Neural cell (in vitro differentiated cells): ENCODE measurements at regions not wholly inside any gene's neighbourhood (a gene's known extent, or its start where the extent isn't known, plus 50 kb on each side); places are given as distances from the start of the nearest gene placed in this dataset.

Experiments
- H2AFZ ChIP-seq: fragments of 200-600, 300-800 bp; sonication (generic), shearing (Covaris generic); 2 replicates; pipeline ENCODE4 v1.6.0; 2014; ENCODE audit warnings: low read depth, mild to moderate bottlenecking, antibody characterized with exemption, low read length, moderate library complexity
- H3F3A ChIP-seq: fragments of 200-600 bp; shearing (Covaris generic); 2 replicates; pipeline ENCODE4 v1.6.1; 2016; ENCODE audit warnings: mild to moderate bottlenecking, moderate library complexity, mixed read lengths, antibody characterized with exemption, low read length; ENCODE audit not compliant: insufficient read depth, poor library complexity, severe bottlenecking
- H3K27ac ChIP-seq: fragments of 200-600, 300-800 bp; sonication (generic), shearing (Covaris generic); 2 replicates; pipeline ENCODE4 v1.5.1; 2014; ENCODE audit warnings: mild to moderate bottlenecking, low read length, moderate library complexity
- H3K27me3 ChIP-seq: fragments of 300-800, 200-600 bp; sonication (generic), shearing (Covaris generic); 2 replicates; pipeline ENCODE4 v1.6.0; 2014; ENCODE audit warnings: mild to moderate bottlenecking, low read depth, low read length, moderate library complexity; ENCODE audit not compliant: insufficient read depth
- H3K36me3 ChIP-seq: fragments of 300-800, 200-600 bp; sonication (generic), shearing (Covaris generic); 2 replicates; pipeline ENCODE4 v1.5.1; 2014; ENCODE audit warnings: mild to moderate bottlenecking, antibody characterized with exemption, low read length, moderate library complexity; ENCODE audit not compliant: insufficient read depth
- H3K4me2 ChIP-seq: fragments of 300-800, 200-600 bp; sonication (generic), shearing (Covaris generic); 2 replicates; pipeline ENCODE4 v1.6.0; 2014; ENCODE audit warnings: mild to moderate bottlenecking, low read length
- H3K4me3 ChIP-seq: fragments of 300-800, 200-600 bp; sonication (generic), shearing (Covaris generic); 2 replicates; pipeline ENCODE4 v1.5.1; 2014; ENCODE audit warnings: mild to moderate bottlenecking, low read length, moderate library complexity
- H3K79me2 ChIP-seq: fragments of 200-600 bp; shearing (Covaris generic); replicated peaks from 2 replicates; pipeline ENCODE4 v1.6.0; 2014; ENCODE audit warnings: mild to moderate bottlenecking, low read length, moderate library complexity; ENCODE audit not compliant: insufficient read depth
- H3K9ac ChIP-seq: fragments of 300-800, 200-600 bp; sonication (generic), shearing (Covaris generic); 2 replicates; pipeline ENCODE4 v1.6.1; 2016; ENCODE audit warnings: mild to moderate bottlenecking, low read length, mixed read lengths
- H3K9me2 ChIP-seq: fragments of 200-600 bp; shearing (Covaris generic); 2 replicates; pipeline ENCODE4 v1.6.1; 2016; ENCODE audit warnings: mild to moderate bottlenecking, low read length, mixed read lengths; ENCODE audit not compliant: insufficient read depth
- H3K9me3 ChIP-seq: fragments of 200-600, 300-800 bp; sonication (generic), shearing (Covaris generic); 2 replicates; pipeline ENCODE4 v1.6.1; 2016; ENCODE audit warnings: mild to moderate bottlenecking, mixed run types, low read length, moderate library complexity, mixed read lengths
- H4K20me1 ChIP-seq: fragments of 200-600 bp; shearing (Covaris generic); 2 replicates; pipeline ENCODE4 v1.6.1; 2016; ENCODE audit warnings: mild to moderate bottlenecking, mixed run types; ENCODE audit not compliant: insufficient read depth
- CTCF ChIP-seq: fragments of 450-650 bp; IDR thresholded peaks from 2 replicates; pipeline ENCODE4 v1.5.1; 2014; ENCODE audit warnings: antibody characterized with exemption, mild to moderate bottlenecking, moderate library complexity; ENCODE audit not compliant: poor library complexity, severe bottlenecking
- EP300 ChIP-seq: fragments of 450-650 bp; conservative IDR thresholded peaks from 2 replicates; pipeline ENCODE4 v1.6.1; 2014; ENCODE audit warnings: antibody characterized with exemption, mild to moderate bottlenecking, moderate library complexity; ENCODE audit not compliant: poor library complexity, severe bottlenecking
- EZH2 ChIP-seq: fragments of 200-600, 300-800 bp; shearing (Covaris generic), sonication (generic); IDR thresholded peaks from 2 replicates; pipeline ENCODE4 v1.6.1; 2014; ENCODE audit warnings: antibody characterized with exemption, low read length, borderline replicate concordance, mild to moderate bottlenecking; ENCODE audit not compliant: insufficient read depth, poor library complexity, severe bottlenecking
- MXI1 ChIP-seq: fragments of 450-650 bp; conservative IDR thresholded peaks from 2 replicates; pipeline ENCODE4 v1.6.1; 2014; ENCODE audit warnings: antibody characterized with exemption, mild to moderate bottlenecking; ENCODE audit not compliant: poor library complexity, severe bottlenecking
- POLR2AphosphoS5 ChIP-seq: IDR thresholded peaks from 2 replicates; pipeline ENCODE4 v1.6.1; 2012
- RAD21 ChIP-seq: fragments of 450-650 bp; conservative IDR thresholded peaks from 2 replicates; pipeline ENCODE4 v1.6.1; 2014; ENCODE audit warnings: antibody characterized with exemption, mild to moderate bottlenecking, moderate library complexity
- REST ChIP-seq: IDR thresholded peaks from 2 replicates; pipeline ENCODE4 v1.6.1; 2012; ENCODE audit warnings: borderline replicate concordance
- SMC3 ChIP-seq: fragments of 450-650 bp; conservative IDR thresholded peaks from 2 replicates; pipeline ENCODE4 v1.6.1; 2014; ENCODE audit warnings: antibody characterized with exemption, mild to moderate bottlenecking, moderate library complexity; ENCODE audit not compliant: poor library complexity
- TAF1 ChIP-seq: IDR thresholded peaks from 2 replicates; pipeline ENCODE4 v1.6.1; 2012; ENCODE audit warnings: low read depth

GRCh38 chr17:71441098-71441497 lies 679.7 kb upstream of the SOX9 start:
- H3K27me3 ChIP-seq = no peaks in the 10 kb centered on the region
- no peaks in the 10 kb centered on the region for H3K9me3 ChIP-seq
- TF ChIP-seq SMC3 (no peak), EZH2 (no peak), REST (no peak), RAD21 (no peak), CTCF (no peak), MXI1 (no peak), TAF1 (no peak), POLR2AphosphoS5 (no peak), EP300 (no peak)
- no peak overlapping the region for H2AFZ ChIP-seq
- no peaks in the 10 kb centered on the region for H3K79me2 ChIP-seq
- no peaks in the 10 kb centered on the region for H3K36me3 ChIP-seq
- no peak overlapping the region for H3K4me3 ChIP-seq
- no peak overlapping the region for H3K27ac ChIP-seq
- no peak overlapping the region for H3K9ac ChIP-seq
- H3F3A ChIP-seq = no peaks in the 10 kb centered on the region
- no peaks in the 10 kb centered on the region for H4K20me1 ChIP-seq
- no peak overlapping the region for H3K4me2 ChIP-seq
- H3K9me2 ChIP-seq = no peaks in the 10 kb centered on the region

GRCh38 chr17:71444078-71444477 lies 676.7 kb upstream of the SOX9 start:
- Histone ChIP-seq H3K4me2 (no peak overlapping the region), H3F3A (no peaks in the 10 kb centered on the region), H3K9me2 (no peaks in the 10 kb centered on the region), H3K36me3 (no peaks in the 10 kb centered on the region), H3K79me2 (no peaks in the 10 kb centered on the region), H3K9ac (no peak overlapping the region), H3K4me3 (no peak overlapping the region), H3K27ac (no peak overlapping the region), H3K27me3 (no peaks in the 10 kb centered on the region), H2AFZ (no peak overlapping the region), H4K20me1 (no peaks in the 10 kb centered on the region), H3K9me3 (no peaks in the 10 kb centered on the region)
- TF ChIP-seq RAD21 (no peak), POLR2AphosphoS5 (no peak), REST (no peak), EP300 (no peak), CTCF (no peak), EZH2 (no peak), MXI1 (no peak), SMC3 (no peak), TAF1 (no peak)
